WERI-Rb-1 (cell line): ENCODE measurements at regions not wholly inside any gene's neighbourhood (a gene's known extent, or its start where the extent isn't known, plus 50 kb on each side); places are given as distances from the start of the nearest gene placed in this dataset.
"Not testable (repeated sequence)": the region's sequence is repeated elsewhere in the genome, so short reads cannot be mapped to it uniquely, and the experiment has no call there.

Experiments
- DNase-seq: peaks from one replicate; pipeline ENCODE4 v3.0.0-alpha.2; 2020
- H3K27ac ChIP-seq: fragments of 250-450 bp; sonication (Bioruptor Pico); 2 replicates; pipeline ENCODE4 v1.5.1; 2020; ENCODE audit warnings: mild to moderate bottlenecking, moderate library complexity
- H3K27me3 ChIP-seq: fragments of 250-450 bp; sonication (Bioruptor Pico); 2 replicates; pipeline ENCODE4 v1.5.1; 2021; ENCODE audit warnings: mild to moderate bottlenecking, low read depth, moderate library complexity; ENCODE audit not compliant: insufficient read depth, severe bottlenecking
- H3K36me3 ChIP-seq: fragments of 250-450 bp; sonication (Bioruptor Pico); 2 replicates; pipeline ENCODE4 v1.5.1; 2020; ENCODE audit warnings: mild to moderate bottlenecking, moderate library complexity
- H3K4me3 ChIP-seq: 2 replicates; pipeline ENCODE4 v1.5.1; 2011; ENCODE audit warnings: low read depth, mild to moderate bottlenecking, control low read depth, low read length
- H3K9me3 ChIP-seq: fragments of 250-450 bp; sonication (Bioruptor Pico); 2 replicates; pipeline ENCODE4 v1.5.1; 2021; ENCODE audit warnings: mild to moderate bottlenecking, moderate library complexity; ENCODE audit not compliant: severe bottlenecking
- TF ChIP-seq, protein P1 (sequence below): IDR thresholded peaks from 2 replicates; pipeline ENCODE4 v1.5.1; 2011; ENCODE audit warnings: low read depth, mild to moderate bottlenecking, control low read depth, inconsistent platforms, low read length

DNA sequence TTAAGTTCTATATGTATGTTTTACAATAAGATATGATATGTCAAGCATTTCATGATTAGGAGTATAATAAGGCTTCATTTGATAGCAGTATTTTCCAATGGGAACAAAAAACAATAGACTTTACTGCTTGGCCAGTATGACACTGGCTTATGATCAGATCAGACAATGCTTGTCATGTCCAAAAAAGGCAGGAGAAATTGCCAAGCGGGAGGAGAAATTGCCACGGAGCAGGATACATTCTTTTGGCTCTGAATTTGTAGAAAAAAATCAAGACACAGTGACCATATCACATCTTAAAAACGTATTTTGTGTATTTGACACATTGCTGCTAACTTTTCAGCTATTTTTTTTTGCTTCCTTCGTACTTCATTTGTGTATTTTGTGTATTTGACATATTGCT, 404.1 kb downstream of the CNTNAP4 start:
- Histone ChIP-seq H3K27ac (no peak overlapping the region), H3K4me3 (no peak overlapping the region), H3K27me3 (no peaks in the 10 kb centered on the region), H3K36me3 (no peaks in the 10 kb centered on the region), H3K9me3 (no peaks in the 10 kb centered on the region)
- TF ChIP-seq, protein P1, sequence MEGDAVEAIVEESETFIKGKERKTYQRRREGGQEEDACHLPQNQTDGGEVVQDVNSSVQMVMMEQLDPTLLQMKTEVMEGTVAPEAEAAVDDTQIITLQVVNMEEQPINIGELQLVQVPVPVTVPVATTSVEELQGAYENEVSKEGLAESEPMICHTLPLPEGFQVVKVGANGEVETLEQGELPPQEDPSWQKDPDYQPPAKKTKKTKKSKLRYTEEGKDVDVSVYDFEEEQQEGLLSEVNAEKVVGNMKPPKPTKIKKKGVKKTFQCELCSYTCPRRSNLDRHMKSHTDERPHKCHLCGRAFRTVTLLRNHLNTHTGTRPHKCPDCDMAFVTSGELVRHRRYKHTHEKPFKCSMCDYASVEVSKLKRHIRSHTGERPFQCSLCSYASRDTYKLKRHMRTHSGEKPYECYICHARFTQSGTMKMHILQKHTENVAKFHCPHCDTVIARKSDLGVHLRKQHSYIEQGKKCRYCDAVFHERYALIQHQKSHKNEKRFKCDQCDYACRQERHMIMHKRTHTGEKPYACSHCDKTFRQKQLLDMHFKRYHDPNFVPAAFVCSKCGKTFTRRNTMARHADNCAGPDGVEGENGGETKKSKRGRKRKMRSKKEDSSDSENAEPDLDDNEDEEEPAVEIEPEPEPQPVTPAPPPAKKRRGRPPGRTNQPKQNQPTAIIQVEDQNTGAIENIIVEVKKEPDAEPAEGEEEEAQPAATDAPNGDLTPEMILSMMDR: no peak
- no peak for DNase-seq

DNA sequence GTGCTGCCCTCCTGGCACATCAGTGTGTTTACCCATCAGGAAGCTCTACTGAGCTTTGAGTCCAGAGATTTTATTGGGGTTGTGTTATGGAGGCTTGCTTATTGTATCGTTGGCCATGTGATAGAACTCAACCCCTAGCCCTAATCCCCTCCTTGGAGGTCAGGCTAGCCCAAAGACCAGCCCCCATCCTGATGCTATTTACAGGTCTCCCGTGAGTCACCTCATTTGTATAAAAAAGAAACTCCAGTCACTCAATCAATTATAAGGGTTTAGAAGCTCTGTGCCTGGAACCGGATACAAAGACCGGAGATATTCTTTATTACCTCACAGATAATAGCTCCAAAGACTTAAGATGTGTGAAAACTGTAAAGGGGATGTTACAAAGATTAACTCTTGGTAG, 405.9 kb downstream of the CNTNAP4 start:
- DNase-seq: no peak
- H3K27ac ChIP-seq: no peak overlapping the region
- H3K36me3 ChIP-seq: no peaks in the 10 kb centered on the region
- TF ChIP-seq, protein P1: no peak
- H3K27me3 ChIP-seq: no peaks in the 10 kb centered on the region
- no peaks in the 10 kb centered on the region for H3K9me3 ChIP-seq
- H3K4me3 ChIP-seq: no peak overlapping the region

DNA sequence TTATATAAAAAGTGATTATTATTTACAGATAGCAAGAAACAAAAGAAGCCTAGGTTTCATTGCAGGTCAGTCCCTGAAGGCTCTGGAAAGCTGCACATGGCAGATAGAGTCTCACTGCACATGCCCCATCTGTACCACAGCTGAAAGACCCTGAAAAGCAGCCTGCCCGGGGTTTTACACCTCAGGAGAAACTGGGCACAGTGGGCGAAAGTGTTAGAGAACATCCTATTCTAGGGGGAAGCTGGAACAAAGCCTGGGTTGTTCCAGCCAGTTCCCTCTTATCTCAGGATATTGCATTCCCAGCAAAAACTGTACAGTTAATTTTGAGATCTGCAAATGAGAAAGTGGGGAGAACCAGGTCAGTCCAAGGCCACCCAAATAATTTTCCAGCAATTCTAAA, 419.7 kb downstream of the CNTNAP4 start:
- H3K36me3 ChIP-seq: no peaks in the 10 kb centered on the region
- TF ChIP-seq, protein P1: no peak

DNA sequence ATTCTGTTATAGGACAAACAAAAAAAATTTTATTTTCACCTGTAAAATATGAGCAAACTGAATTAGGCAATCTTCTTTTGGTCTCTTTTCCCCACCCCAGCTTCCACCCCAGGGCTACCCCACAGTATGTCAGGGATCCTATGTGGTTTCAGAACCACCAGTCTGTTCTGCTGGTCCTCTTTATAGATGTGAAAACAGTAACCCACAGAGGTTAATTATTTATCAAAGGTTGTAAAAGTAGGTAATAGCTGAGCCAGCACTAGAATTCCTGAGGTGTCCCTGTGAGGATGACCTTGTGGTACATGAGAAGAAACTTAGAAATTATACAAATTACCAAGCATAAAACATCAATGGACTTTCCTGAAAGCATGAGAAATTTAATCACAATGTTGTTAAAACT, 428.7 kb downstream of the CNTNAP4 start:
- Histone ChIP-seq H3K36me3 (no peaks in the 10 kb centered on the region), H3K9me3 (no peaks in the 10 kb centered on the region), H3K27ac (no peak overlapping the region), H3K4me3 (no peak overlapping the region), H3K27me3 (no peaks in the 10 kb centered on the region)
- no peak for DNase-seq
- TF ChIP-seq, protein P1: no peak

More for the DNA sequence above, 419.7 kb downstream of the CNTNAP4 start:
- Histone ChIP-seq H3K27ac (no peak overlapping the region), H3K27me3 (no peaks in the 10 kb centered on the region), H3K9me3 (no peaks in the 10 kb centered on the region), H3K4me3 (no peak overlapping the region)
- DNase-seq: no peak

DNA sequence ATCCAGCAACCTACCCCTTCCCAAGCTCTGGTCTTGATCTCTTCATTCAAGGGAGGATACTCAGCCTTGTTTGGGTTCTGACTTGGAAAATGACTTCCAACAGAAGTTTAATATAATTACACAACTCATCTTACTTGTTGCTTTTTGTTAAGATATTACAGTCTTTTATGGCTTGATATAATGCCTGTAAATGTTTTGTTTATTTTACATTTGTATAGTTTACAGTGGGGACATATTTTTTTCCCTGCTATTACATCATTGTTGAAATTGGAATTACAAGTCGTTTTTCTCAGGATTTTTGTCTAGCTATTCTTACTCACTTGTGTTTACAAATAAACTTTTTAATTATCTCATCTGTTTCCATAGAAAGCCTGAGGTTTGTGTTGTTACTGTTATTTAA, 436.0 kb downstream of the CNTNAP4 start:
- Histone ChIP-seq H3K9me3 (no peaks in the 10 kb centered on the region), H3K4me3 (no peak overlapping the region), H3K27me3 (no peaks in the 10 kb centered on the region), H3K36me3 (no peaks in the 10 kb centered on the region), H3K27ac (no peak overlapping the region)
- DNase-seq: no peak
- TF ChIP-seq, protein P1: no peak

DNA sequence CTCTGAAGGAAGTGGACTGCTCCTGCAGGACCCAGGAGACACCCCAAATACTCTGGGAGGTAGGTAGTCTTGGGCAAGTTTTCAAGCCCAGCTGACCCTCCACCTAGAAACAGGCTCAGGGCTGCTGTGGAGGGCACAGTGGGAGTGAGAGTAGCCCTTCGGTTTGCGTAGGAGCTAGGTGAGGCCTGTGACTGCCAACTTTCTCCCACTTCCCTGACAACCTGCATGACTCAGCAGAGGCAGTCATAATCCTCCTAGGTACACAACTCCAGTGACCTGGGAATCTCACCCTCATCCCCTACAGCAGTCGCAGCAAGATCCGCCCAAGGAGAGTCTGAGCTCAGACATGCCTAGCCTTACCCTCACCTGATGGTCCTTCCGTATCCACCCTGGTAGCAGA, 439.1 kb downstream of the CNTNAP4 start:
- not testable (repeated sequence) for H3K9me3 ChIP-seq

More for the DNA sequence above, 439.1 kb downstream of the CNTNAP4 start:
- not testable (repeated sequence) for H3K36me3 ChIP-seq, H3K27ac ChIP-seq, H3K27me3 ChIP-seq, H3K4me3 ChIP-seq, DNase-seq
